Esophagus squamous epithelium (tissue), 4 donors: ENCODE measurements at regions not wholly inside any gene's neighbourhood (a gene's known extent, or its start where the extent isn't known, plus 50 kb on each side); places are given as distances from the start of the nearest gene placed in this dataset.

ENCODE experiments used
- POLR2A ChIP-seq, 4 donors: fragments of 450-650 bp; IDR thresholded peaks; one replicate each; pipeline ENCODE4 v1.6.1; 2017; ENCODE audit warnings: antibody characterized with exemption in 4 of 4, mild to moderate bottlenecking in 4 of 4, moderate library complexity in 3 of 4
- TF ChIP-seq, protein P1 (sequence below), 6 experiments: fragments of 450-650 bp in 4 of 6; fragments of 200-600 bp in 2 of 6; sonication (generic) in 2 of 6; IDR thresholded peaks; one replicate each; pipeline ENCODE4 v1.5.1; 2016 to 2019; ENCODE audit warnings: antibody characterized with exemption in 6 of 6, mild to moderate bottlenecking in 4 of 6, moderate library complexity in 4 of 6

DNA sequence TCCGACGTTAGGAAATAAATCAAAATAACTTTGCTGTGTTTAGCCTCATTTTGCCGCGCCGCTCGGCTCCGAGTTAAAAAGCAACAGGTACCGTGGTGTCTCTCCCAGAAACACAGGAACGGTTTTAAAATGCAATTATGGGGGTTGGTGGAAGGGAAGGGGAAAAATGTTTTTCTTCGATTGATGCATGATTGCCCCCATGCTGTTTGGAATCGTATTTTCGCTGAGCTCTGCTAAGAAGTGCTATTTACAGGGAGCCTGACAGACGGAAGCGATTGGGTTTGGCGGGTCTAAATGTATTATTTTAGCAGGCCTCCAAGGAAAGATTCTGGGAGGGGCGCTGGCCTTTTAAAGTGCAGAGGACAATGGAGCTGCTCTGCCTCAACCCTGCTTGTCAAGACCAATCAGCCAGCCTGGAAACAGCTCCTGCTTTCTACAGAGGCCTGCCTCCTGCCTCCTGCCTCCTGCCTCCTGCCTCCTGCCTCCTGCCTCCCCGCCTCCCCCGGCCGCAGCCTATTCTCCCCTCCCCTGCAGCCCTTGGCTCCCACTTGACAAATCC lies 156.7 kb upstream of the TLE3 start:
- no peak for TF ChIP-seq POLR2A (IDR thresholded peaks at IDR 0.05)
- TF ChIP-seq, protein P1, sequence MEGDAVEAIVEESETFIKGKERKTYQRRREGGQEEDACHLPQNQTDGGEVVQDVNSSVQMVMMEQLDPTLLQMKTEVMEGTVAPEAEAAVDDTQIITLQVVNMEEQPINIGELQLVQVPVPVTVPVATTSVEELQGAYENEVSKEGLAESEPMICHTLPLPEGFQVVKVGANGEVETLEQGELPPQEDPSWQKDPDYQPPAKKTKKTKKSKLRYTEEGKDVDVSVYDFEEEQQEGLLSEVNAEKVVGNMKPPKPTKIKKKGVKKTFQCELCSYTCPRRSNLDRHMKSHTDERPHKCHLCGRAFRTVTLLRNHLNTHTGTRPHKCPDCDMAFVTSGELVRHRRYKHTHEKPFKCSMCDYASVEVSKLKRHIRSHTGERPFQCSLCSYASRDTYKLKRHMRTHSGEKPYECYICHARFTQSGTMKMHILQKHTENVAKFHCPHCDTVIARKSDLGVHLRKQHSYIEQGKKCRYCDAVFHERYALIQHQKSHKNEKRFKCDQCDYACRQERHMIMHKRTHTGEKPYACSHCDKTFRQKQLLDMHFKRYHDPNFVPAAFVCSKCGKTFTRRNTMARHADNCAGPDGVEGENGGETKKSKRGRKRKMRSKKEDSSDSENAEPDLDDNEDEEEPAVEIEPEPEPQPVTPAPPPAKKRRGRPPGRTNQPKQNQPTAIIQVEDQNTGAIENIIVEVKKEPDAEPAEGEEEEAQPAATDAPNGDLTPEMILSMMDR (IDR thresholded peaks at IDR 0.05), result no peak
